ENCODE measurements at regions not wholly inside any gene's neighbourhood (a gene's known extent, or its start where the extent isn't known, plus 50 kb on each side); places are given as distances from the start of the nearest gene placed in this dataset.

DNA sequence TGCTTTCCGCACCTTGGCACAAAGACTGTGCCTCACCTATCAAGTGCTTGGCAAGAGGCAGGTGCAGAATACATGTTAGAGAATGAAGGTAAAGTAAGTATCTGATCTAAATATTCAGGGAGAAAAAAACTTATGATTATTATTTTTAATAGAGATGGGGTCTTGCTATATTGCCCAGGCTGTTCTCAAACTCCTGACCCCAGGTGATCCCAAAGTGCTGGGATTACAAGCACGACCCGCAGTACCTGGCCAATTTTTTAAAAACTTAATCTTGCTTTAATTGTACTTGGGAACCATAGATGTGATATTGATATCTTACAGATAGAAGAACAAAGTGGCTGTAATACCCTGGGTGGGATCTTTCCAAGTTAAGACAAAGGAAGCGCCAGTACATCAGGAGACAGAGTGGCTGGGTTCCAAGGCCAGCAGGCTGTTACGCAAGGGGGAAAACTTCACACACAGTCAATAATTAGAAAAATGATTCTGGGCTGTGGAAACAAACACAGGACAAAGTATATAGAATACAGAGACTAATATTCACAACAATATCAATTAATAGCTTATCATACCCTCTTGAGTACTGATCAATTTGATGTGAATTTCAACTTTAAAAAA, 58.6 kb upstream of the ATP1A1 start (continued):
- TF ChIP-seq KLF12 (CRISPR knock-in tag; IDR thresholded peaks at IDR 0.05; ENCODE audit: borderline replicate concordance) (no peak), ZSCAN30 (CRISPR knock-in tag; IDR thresholded peaks at IDR 0.05) (no peak), ZNF317 (CRISPR knock-in tag; IDR thresholded peaks at IDR 0.05) (no peak), ZNF329 (CRISPR knock-in tag; IDR thresholded peaks at IDR 0.05; ENCODE audit: low read depth) (no peak), ZNF678 (CRISPR knock-in tag; IDR thresholded peaks at IDR 0.05) (no peak), ZNF225 (CRISPR knock-in tag; IDR thresholded peaks at IDR 0.05) (no peak), MYNN (CRISPR knock-in tag; IDR thresholded peaks at IDR 0.05; ENCODE audit: low read depth) (no peak), ZBTB42 (CRISPR knock-in tag; IDR thresholded peaks at IDR 0.05) (no peak), ATRX (CRISPR knock-in tag; IDR thresholded peaks at IDR 0.05; ENCODE audit: borderline replicate concordance) (no peak), SMAD9 (CRISPR knock-in tag; IDR thresholded peaks at IDR 0.05) (no peak), TAF1 (CRISPR knock-in tag; IDR thresholded peaks at IDR 0.05) (no peak), NR2C2 (CRISPR knock-in tag; IDR thresholded peaks at IDR 0.05; ENCODE audit: borderline replicate concordance) (no peak), SMAD1 (CRISPR knock-in tag; IDR thresholded peaks at IDR 0.05; ENCODE audit: borderline replicate concordance, low read depth) (no peak), ERF (CRISPR knock-in tag; IDR thresholded peaks at IDR 0.05) (no peak), SOX6 (IDR thresholded peaks at IDR 0.05) (no peak), SOX6 (CRISPR knock-in tag; IDR thresholded peaks at IDR 0.05) (peak; percentile 87), FIP1L1 (IDR thresholded peaks at IDR 0.05; ENCODE audit: borderline replicate concordance, insufficient read depth, low read depth, low read length) (no peak)
- TF ChIP-seq, protein P1, sequence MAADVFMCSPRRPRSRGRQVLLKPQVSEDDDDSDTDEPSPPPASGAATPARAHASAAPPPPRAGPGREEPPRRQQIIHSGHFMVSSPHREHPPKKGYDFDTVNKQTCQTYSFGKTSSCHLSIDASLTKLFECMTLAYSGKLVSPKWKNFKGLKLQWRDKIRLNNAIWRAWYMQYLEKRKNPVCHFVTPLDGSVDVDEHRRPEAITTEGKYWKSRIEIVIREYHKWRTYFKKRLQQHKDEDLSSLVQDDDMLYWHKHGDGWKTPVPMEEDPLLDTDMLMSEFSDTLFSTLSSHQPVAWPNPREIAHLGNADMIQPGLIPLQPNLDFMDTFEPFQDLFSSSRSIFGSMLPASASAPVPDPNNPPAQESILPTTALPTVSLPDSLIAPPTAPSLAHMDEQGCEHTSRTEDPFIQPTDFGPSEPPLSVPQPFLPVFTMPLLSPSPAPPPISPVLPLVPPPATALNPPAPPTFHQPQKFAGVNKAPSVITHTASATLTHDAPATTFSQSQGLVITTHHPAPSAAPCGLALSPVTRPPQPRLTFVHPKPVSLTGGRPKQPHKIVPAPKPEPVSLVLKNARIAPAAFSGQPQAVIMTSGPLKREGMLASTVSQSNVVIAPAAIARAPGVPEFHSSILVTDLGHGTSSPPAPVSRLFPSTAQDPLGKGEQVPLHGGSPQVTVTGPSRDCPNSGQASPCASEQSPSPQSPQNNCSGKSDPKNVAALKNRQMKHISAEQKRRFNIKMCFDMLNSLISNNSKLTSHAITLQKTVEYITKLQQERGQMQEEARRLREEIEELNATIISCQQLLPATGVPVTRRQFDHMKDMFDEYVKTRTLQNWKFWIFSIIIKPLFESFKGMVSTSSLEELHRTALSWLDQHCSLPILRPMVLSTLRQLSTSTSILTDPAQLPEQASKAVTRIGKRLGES (CRISPR knock-in tag; IDR thresholded peaks at IDR 0.05; ENCODE audit: borderline replicate concordance), result no peak
- TF ChIP-seq, protein P2, sequence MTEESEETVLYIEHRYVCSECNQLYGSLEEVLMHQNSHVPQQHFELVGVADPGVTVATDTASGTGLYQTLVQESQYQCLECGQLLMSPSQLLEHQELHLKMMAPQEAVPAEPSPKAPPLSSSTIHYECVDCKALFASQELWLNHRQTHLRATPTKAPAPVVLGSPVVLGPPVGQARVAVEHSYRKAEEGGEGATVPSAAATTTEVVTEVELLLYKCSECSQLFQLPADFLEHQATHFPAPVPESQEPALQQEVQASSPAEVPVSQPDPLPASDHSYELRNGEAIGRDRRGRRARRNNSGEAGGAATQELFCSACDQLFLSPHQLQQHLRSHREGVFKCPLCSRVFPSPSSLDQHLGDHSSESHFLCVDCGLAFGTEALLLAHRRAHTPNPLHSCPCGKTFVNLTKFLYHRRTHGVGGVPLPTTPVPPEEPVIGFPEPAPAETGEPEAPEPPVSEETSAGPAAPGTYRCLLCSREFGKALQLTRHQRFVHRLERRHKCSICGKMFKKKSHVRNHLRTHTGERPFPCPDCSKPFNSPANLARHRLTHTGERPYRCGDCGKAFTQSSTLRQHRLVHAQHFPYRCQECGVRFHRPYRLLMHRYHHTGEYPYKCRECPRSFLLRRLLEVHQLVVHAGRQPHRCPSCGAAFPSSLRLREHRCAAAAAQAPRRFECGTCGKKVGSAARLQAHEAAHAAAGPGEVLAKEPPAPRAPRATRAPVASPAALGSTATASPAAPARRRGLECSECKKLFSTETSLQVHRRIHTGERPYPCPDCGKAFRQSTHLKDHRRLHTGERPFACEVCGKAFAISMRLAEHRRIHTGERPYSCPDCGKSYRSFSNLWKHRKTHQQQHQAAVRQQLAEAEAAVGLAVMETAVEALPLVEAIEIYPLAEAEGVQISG (CRISPR knock-in tag; IDR thresholded peaks at IDR 0.05), result peak; percentile 55
- TF ChIP-seq, protein P3, sequence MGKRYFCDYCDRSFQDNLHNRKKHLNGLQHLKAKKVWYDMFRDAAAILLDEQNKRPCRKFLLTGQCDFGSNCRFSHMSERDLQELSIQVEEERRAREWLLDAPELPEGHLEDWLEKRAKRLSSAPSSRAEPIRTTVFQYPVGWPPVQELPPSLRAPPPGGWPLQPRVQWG (CRISPR knock-in tag; IDR thresholded peaks at IDR 0.05; ENCODE audit: borderline replicate concordance, low read depth), result no peak
- TF ChIP-seq, protein P4, sequence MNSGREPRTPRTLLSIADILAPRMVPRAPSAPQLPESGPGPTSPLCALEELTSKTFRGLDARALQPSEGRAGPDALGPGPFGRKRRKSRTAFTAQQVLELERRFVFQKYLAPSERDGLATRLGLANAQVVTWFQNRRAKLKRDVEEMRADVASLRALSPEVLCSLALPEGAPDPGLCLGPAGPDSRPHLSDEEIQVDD (CRISPR knock-in tag; IDR thresholded peaks at IDR 0.05; ENCODE audit: borderline replicate concordance), result no peak
